H1 (cell line): ENCODE measurements at regions not wholly inside any gene's neighbourhood (a gene's known extent, or its start where the extent isn't known, plus 50 kb on each side); places are given as distances from the start of the nearest gene placed in this dataset.

Experiments
- CTCF ChIA-PET: fragments of 300-600 bp; sonication (Branson Sonifier 250); formaldehyde crosslinking; loops from one replicate; lab custom pipeline; 2021; ENCODE audit not compliant: partially characterized antibody; lab: Charles Lee
- POLR2A ChIA-PET: fragments of 300-600 bp; sonication (Branson Sonifier 250); formaldehyde crosslinking; loops from one replicate; lab custom pipeline; 2021; ENCODE audit warnings: inconsistent platforms; ENCODE audit not compliant: partially characterized antibody; lab: Charles Lee
- DNase-seq, 2 experiments: peaks; one replicate each; pipeline versions ENCODE4 v3.0.0 to v3.0.0-alpha.2; 2010 to 2022; ENCODE audit warnings: low spot score in 2 of 2, low read depth in 1 of 2, mixed read lengths in 1 of 2
- FAIRE-seq: peaks from 2 replicates; lab custom pipeline; 2011; peaks lifted over from hg19 to GRCh38; lab: Jason Lieb, UNC
- H2AFZ ChIP-seq: 2 replicates; pipeline ENCODE4 v1.8.1; 2012; ENCODE audit warnings: low read length, inconsistent platforms
- H2AK5ac ChIP-seq: 2 replicates; pipeline ENCODE4 v1.6.1; 2013; ENCODE audit warnings: low read depth, low read length
- H2BK120ac ChIP-seq: replicated peaks from 2 replicates; pipeline ENCODE3; 2013; ENCODE audit warnings: low read depth, low read length, inconsistent platforms
- H2BK12ac ChIP-seq: 2 replicates; pipeline ENCODE4 v1.6.1; 2013; ENCODE audit warnings: low read depth, low read length
- H2BK15ac ChIP-seq: 2 replicates; pipeline ENCODE4 v1.6.1; 2013; ENCODE audit warnings: low read length
- H2BK20ac ChIP-seq: 2 replicates; pipeline ENCODE4 v1.6.1; 2013; ENCODE audit warnings: low read length
- H2BK5ac ChIP-seq: 2 replicates; pipeline ENCODE4 v1.6.1; 2013; ENCODE audit warnings: low read depth, low read length
- H3K14ac ChIP-seq: 2 replicates; pipeline ENCODE4 v1.6.1; 2013; ENCODE audit warnings: inconsistent platforms; ENCODE audit not compliant: insufficient read length
- H3K18ac ChIP-seq: 2 replicates; pipeline ENCODE4 v1.6.1; 2013; ENCODE audit warnings: low read length; ENCODE audit errors: extremely low read depth
- H3K23ac ChIP-seq: 2 replicates; pipeline ENCODE4 v1.6.1; 2013; ENCODE audit warnings: inconsistent platforms; ENCODE audit not compliant: insufficient read length
- H3K23me2 ChIP-seq: 2 replicates; pipeline ENCODE4 v1.6.1; 2013; ENCODE audit warnings: low read depth, low read length
- H3K27ac ChIP-seq: 2 replicates; pipeline ENCODE4 v1.6.1; 2011; ENCODE audit warnings: low read depth, low read length, inconsistent platforms
- H3K27me3 ChIP-seq, 4 experiments: replicated peaks in 1 of 4; 1 replicate in 1 of 4; 2 replicates in 3 of 4; pipeline versions ENCODE4 v1.6.1 to v1.8.1; 2011 to 2013; ENCODE audit warnings: low read length in 3 of 4, mild to moderate bottlenecking in 3 of 4, inconsistent platforms in 2 of 4, mixed read lengths in 2 of 4, moderate library complexity in 1 of 4; ENCODE audit not compliant: control insufficient read depth in 3 of 4, insufficient read depth in 3 of 4; ENCODE audit errors: extremely low read depth in 1 of 4
- H3K36me3 ChIP-seq, 4 experiments: 2 replicates each; pipeline versions ENCODE4 v1.6.1 to v1.8.1; 2011 to 2013; ENCODE audit warnings: mild to moderate bottlenecking in 4 of 4, low read length in 3 of 4, moderate library complexity in 2 of 4, control low read depth in 1 of 4, inconsistent platforms in 1 of 4; ENCODE audit not compliant: insufficient read depth in 4 of 4, control insufficient read depth in 2 of 4
- H3K4ac ChIP-seq: replicated peaks from 2 replicates; pipeline ENCODE3; 2013; ENCODE audit warnings: low read length, low read depth, mixed read lengths, inconsistent platforms; ENCODE audit not compliant: insufficient read length
- H3K4me1 ChIP-seq, 4 experiments: replicated peaks in 1 of 4; 1 replicate in 1 of 4; 2 replicates in 3 of 4; pipeline versions ENCODE4 v1.6.1 to v1.8.1; 2011 to 2013; ENCODE audit warnings: low read length in 3 of 4, inconsistent platforms in 2 of 4, mixed read lengths in 1 of 4; ENCODE audit not compliant: insufficient read depth in 4 of 4, control insufficient read depth in 3 of 4
- H3K4me2 ChIP-seq, 2 experiments: 2 replicates each; pipeline versions ENCODE4 v1.6.1 to v1.8.1; 2011 to 2013; ENCODE audit warnings: low read depth in 2 of 2, low read length in 2 of 2, control low read depth in 1 of 2, inconsistent platforms in 1 of 2, mild to moderate bottlenecking in 1 of 2; ENCODE audit not compliant: insufficient read depth in 1 of 2
- H3K4me3 ChIP-seq, 4 experiments: fragments of 200-600, 300-600 bp in 1 of 4; sonication (generic), shearing (Covaris generic), sonication (Bioruptor Twin) in 1 of 4; 2 replicates each; pipeline versions ENCODE4 v1.5.1 to v1.8.1; 2011 to 2016; ENCODE audit warnings: low read length in 4 of 4, low read depth in 3 of 4, control low read depth in 2 of 4, inconsistent platforms in 2 of 4, mild to moderate bottlenecking in 2 of 4, mixed read lengths in 1 of 4, moderate library complexity in 1 of 4; ENCODE audit not compliant: insufficient read depth in 2 of 4; ENCODE audit errors: extremely low read depth in 1 of 4
- H3K56ac ChIP-seq: replicated peaks from 2 replicates; pipeline ENCODE3; 2013; ENCODE audit warnings: low read depth, mild to moderate bottlenecking, mixed read lengths, low read length, inconsistent platforms; ENCODE audit not compliant: insufficient read length
- H3K79me1 ChIP-seq: 2 replicates; pipeline ENCODE4 v1.6.1; 2013; ENCODE audit warnings: low read depth, low read length, control low read depth
- H3K79me2 ChIP-seq, 2 experiments: 2 replicates each; pipeline versions ENCODE4 v1.6.1 to v1.8.1; 2012 to 2013; ENCODE audit warnings: low read length in 2 of 2, mild to moderate bottlenecking in 2 of 2, inconsistent platforms in 1 of 2; ENCODE audit not compliant: insufficient read depth in 2 of 2, control insufficient read depth in 1 of 2
- H3K9ac ChIP-seq, 4 experiments: replicated peaks in 1 of 4; 1 replicate in 1 of 4; 2 replicates in 3 of 4; pipeline versions ENCODE4 v1.6.1 to v1.8.1; 2011 to 2013; ENCODE audit warnings: low read depth in 3 of 4, low read length in 3 of 4, control low read depth in 2 of 4, mild to moderate bottlenecking in 2 of 4, moderate library complexity in 2 of 4, inconsistent platforms in 1 of 4; ENCODE audit errors: extremely low read depth in 1 of 4
- H3K9me3 ChIP-seq, 2 experiments: 2 replicates each; pipeline versions ENCODE4 v1.6.1 to v1.8.1; 2012 to 2013; ENCODE audit warnings: mild to moderate bottlenecking in 2 of 2, moderate library complexity in 2 of 2, control low read depth in 1 of 2, inconsistent platforms in 1 of 2, low read depth in 1 of 2, low read length in 1 of 2, mixed read lengths in 1 of 2; ENCODE audit not compliant: insufficient read depth in 2 of 2
- H4K20me1 ChIP-seq, 2 experiments: replicated peaks in 1 of 2; 2 replicates each; pipeline versions ENCODE3 to v1.8.1; 2011 to 2013; ENCODE audit warnings: inconsistent platforms in 2 of 2, low read length in 2 of 2, mild to moderate bottlenecking in 1 of 2; ENCODE audit not compliant: insufficient read depth in 2 of 2, control insufficient read depth in 1 of 2
- H4K5ac ChIP-seq: 2 replicates; pipeline ENCODE4 v1.6.1; 2013; ENCODE audit warnings: low read length, low read depth, mixed read lengths, inconsistent platforms; ENCODE audit not compliant: insufficient read length
- H4K8ac ChIP-seq: 2 replicates; pipeline ENCODE4 v1.8.0; 2013; ENCODE audit warnings: mild to moderate bottlenecking, moderate library complexity, low read length, inconsistent platforms; ENCODE audit not compliant: insufficient read depth; ENCODE audit errors: extremely low read depth
- H4K91ac ChIP-seq: replicated peaks from 2 replicates; pipeline ENCODE3; 2013; ENCODE audit warnings: low read length, mixed read lengths, inconsistent platforms; ENCODE audit not compliant: insufficient read length
- ASH2L ChIP-seq: fragments of 200-600, 300-600 bp; sonication (generic); IDR thresholded peaks from one replicate; pipeline ENCODE4 v1.7.1; 2017; ENCODE audit warnings: low read length
- CBX5 ChIP-seq: fragments of 300-800, 300-1000 bp; sonication (generic); IDR thresholded peaks from 2 replicates; pipeline ENCODE4 v1.7.1; 2016; ENCODE audit warnings: antibody characterized with exemption, low read length, low read depth
- CREB1 ChIP-seq: IDR thresholded peaks from 2 replicates; pipeline ENCODE4 v1.6.1; 2012; ENCODE audit warnings: inconsistent platforms
- E2F6 ChIP-seq: IDR thresholded peaks from 2 replicates; pipeline ENCODE4 v1.6.1; 2012; ENCODE audit warnings: inconsistent platforms
- FOSL1 ChIP-seq: IDR thresholded peaks from 2 replicates; pipeline ENCODE4 v1.6.1; 2011; ENCODE audit warnings: mild to moderate bottlenecking, low read depth, low read length, moderate library complexity; ENCODE audit not compliant: insufficient read depth
- HDAC6 ChIP-seq: IDR thresholded peaks from one replicate; pipeline ENCODE4 v1.7.1; 2012; ENCODE audit warnings: low read depth, mild to moderate bottlenecking, inconsistent platforms, low read length, moderate library complexity
- MAFK ChIP-seq: IDR thresholded peaks from 2 replicates; pipeline ENCODE4 v1.6.1; 2012; ENCODE audit warnings: low read depth, mild to moderate bottlenecking, improper control_type of control experiment, low read length
- POLR2A ChIP-seq, 2 experiments: IDR thresholded peaks; 1 replicate in 1 of 2; 2 replicates in 1 of 2; pipeline ENCODE4 v1.6.1; 2011; ENCODE audit warnings: low read depth in 2 of 2, low read length in 2 of 2, mild to moderate bottlenecking in 2 of 2; ENCODE audit errors: control extremely low read depth in 1 of 2
- TEAD4 ChIP-seq: IDR thresholded peaks from 2 replicates; pipeline ENCODE4 v1.6.1; 2012; ENCODE audit warnings: low read depth, low read length, inconsistent platforms, mixed read lengths
- WGBS, 2 experiments: shearing (Covaris generic) in 1 of 2; methylation state at CpG; one replicate each; pipeline versions ENCODE4 v1.1.6 to v1.1.7; 2013 to 2015; ENCODE audit warnings: low lambda C conversion rate in 2 of 2, mixed read lengths in 2 of 2, inconsistent platforms in 1 of 2, low coverage in 1 of 2, missing lambda C conversion rate in 1 of 2; ENCODE audit not compliant: insufficient replicate concordance in 2 of 2, insufficient coverage in 1 of 2, insufficient read length in 1 of 2; ENCODE audit errors: extremely low coverage in 1 of 2, missing lambda C conversion rate in 1 of 2; 5-methylcytosine and 5-hydroxymethylcytosine counted together

GRCh38 chr14:81886588-81886987, 352.9 kb upstream of the SEL1L start:
- DNase-seq: no peak
- Histone ChIP-seq H2BK15ac (no peak overlapping the region), H3K4me3 (no peak overlapping the region), H3K27ac (no peak overlapping the region), H3K27me3 (no peaks in the 10 kb centered on the region), H3K79me1 (no peaks in the 10 kb centered on the region), H3K18ac (no peak overlapping the region), H3K23me2 (no peaks in the 10 kb centered on the region), H3K9ac (no peak overlapping the region), H3K36me3 (no peaks in the 10 kb centered on the region), H3K23ac (no peak overlapping the region), H4K91ac (no peak overlapping the region), H3K56ac (no peak overlapping the region), H3K14ac (no peak overlapping the region), H2BK5ac (no peak overlapping the region), H3K4me1 (no peaks in the 10 kb centered on the region; a peak in 1 of 7 replicates), H3K4me2 (no peak overlapping the region), H4K8ac (no peak overlapping the region), H3K4ac (no peak overlapping the region), H2BK20ac (no peak overlapping the region), H4K20me1 (no peaks in the 10 kb centered on the region), H2AK5ac (no peak overlapping the region), H3K79me2 (no peaks in the 10 kb centered on the region), H3K9me3 (no peaks in the 10 kb centered on the region), H4K5ac (no peak overlapping the region), H2BK120ac (no peak overlapping the region), H2BK12ac (no peak overlapping the region), H2AFZ (no peak overlapping the region)
- 95% methylated on average over 2 of the region's 2 CpGs; no CpG with 5 or more reads in 1 of the 2 experiments for WGBS, 2 experiments
- FAIRE-seq: no peak
- POLR2A ChIA-PET: no interaction called here
- CTCF ChIA-PET: interaction anchor here (1.6 kb wide), 1 partner anchor 18 kb away, joined by 6 read pairs; no protein-coding TSS in a partner anchor
- TF ChIP-seq POLR2A (IDR thresholded peaks at IDR 0.05; ENCODE audit: control extremely low read depth in 1 of 2, low read depth in 2 of 2, low read length in 2 of 2): no peak
- no peak for TF ChIP-seq TEAD4
- no peak for TF ChIP-seq E2F6
- no peak for TF ChIP-seq CREB1
- no peak for TF ChIP-seq ASH2L
- TF ChIP-seq MAFK: no peak
- TF ChIP-seq CBX5: no peak
- TF ChIP-seq FOSL1: no peak
- no peak for TF ChIP-seq HDAC6
